ENCODE measurements at regions not wholly inside any gene's neighbourhood (a gene's known extent, or its start where the extent isn't known, plus 50 kb on each side); places are given as distances from the start of the nearest gene placed in this dataset.
"Not testable (repeated sequence)": the region's sequence is repeated elsewhere in the genome, so short reads cannot be mapped to it uniquely, and the experiment has no call there.

GRCh38 chr4:49322610-49323572 is 336.8 kb downstream of the CWH43 start:
- not testable (repeated sequence) for TF ChIP-seq POLR2A (IDR thresholded peaks at IDR 0.05)
- TF ChIP-seq, protein P1, sequence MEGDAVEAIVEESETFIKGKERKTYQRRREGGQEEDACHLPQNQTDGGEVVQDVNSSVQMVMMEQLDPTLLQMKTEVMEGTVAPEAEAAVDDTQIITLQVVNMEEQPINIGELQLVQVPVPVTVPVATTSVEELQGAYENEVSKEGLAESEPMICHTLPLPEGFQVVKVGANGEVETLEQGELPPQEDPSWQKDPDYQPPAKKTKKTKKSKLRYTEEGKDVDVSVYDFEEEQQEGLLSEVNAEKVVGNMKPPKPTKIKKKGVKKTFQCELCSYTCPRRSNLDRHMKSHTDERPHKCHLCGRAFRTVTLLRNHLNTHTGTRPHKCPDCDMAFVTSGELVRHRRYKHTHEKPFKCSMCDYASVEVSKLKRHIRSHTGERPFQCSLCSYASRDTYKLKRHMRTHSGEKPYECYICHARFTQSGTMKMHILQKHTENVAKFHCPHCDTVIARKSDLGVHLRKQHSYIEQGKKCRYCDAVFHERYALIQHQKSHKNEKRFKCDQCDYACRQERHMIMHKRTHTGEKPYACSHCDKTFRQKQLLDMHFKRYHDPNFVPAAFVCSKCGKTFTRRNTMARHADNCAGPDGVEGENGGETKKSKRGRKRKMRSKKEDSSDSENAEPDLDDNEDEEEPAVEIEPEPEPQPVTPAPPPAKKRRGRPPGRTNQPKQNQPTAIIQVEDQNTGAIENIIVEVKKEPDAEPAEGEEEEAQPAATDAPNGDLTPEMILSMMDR (IDR thresholded peaks at IDR 0.05): not testable (repeated sequence)

Data from lower leg skin (tissue), 3 donors.